DMS 273 treated with DMSO at 0.1 percent for 48 hours (cell line): ENCODE measurements at regions not wholly inside any gene's neighbourhood (a gene's known extent, or its start where the extent isn't known, plus 50 kb on each side); places are given as distances from the start of the nearest gene placed in this dataset.

Experiments
- DNase-seq: peaks from one replicate; lab custom pipeline; 2025; lab: John Stamatoyannopoulos, UW

DNA sequence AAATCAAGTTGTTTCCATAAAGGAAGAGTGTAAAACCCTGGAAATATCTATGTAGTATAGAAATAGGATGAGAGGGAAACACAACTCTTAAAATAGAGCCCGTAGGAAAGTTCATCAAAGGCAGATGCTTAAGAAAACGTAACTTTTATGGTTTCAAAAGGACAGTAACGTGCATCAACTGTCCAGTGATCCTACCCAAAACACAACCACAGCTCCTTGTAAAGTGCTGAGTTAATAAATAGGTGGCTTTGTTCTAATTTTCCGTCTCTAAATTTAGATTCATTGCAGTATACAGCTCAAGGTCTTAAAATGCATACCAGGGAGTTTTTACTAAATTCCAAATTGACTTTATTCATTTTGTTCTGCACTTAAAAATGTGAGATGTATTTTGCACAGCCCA, 282.1 kb upstream of the ID2 start:
- DNase-seq, result no peak

DNA sequence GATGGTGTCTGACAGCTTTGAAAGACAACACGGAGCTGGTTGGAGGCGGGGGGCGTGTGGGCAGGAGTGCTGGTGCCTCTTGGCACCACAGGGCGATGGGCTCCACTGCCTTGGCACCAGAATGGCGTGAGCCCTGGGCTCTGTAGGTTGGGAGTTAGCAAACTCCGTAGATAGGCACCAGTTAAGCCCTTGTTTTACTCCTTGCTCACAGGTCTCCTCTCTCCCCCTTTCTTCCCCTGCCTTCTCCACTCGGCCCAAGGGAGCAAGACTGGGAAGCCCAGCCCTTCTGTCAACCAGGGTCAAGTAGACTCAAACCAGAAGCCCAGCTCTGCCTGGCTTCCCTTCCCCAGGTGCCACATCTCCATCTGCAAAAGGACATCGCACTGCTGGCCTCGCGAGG, 281.7 kb upstream of the ID2 start:
- no peak for DNase-seq

- no peak for DNase-seq
These were observed 279.6 kb upstream of the ID2 start for GRCh38 chr2:8402222-8402621.

- DNase-seq, result no peak
These were observed 278.0 kb upstream of the ID2 start for GRCh38 chr2:8403876-8404275.

DNA sequence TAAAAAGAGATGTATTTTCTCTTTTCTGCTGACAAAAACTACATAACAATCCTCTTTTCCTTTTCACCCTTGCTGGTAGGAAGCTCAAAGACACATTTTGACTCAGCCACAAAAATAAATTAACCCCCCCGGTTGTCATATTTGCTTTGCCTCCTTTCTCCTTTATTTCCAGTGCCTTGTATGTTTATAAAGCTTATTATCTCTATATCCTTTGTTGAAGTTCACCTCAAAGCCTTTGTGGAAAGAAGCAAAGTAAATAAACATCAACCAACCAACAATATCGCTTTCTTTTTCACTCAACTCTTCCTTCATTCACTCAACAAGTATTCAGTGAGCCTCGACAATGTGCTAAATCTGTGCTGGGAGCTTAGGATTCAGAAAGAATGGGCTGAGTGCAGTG, 276.5 kb upstream of the ID2 start:
- DNase-seq, result no peak

GRCh38 chr2:8406271-8406670, 275.6 kb upstream of the ID2 start:
- DNase-seq, result no peak

GRCh38 chr2:8407332-8407731, 274.5 kb upstream of the ID2 start:
- DNase-seq, result no peak

DNA sequence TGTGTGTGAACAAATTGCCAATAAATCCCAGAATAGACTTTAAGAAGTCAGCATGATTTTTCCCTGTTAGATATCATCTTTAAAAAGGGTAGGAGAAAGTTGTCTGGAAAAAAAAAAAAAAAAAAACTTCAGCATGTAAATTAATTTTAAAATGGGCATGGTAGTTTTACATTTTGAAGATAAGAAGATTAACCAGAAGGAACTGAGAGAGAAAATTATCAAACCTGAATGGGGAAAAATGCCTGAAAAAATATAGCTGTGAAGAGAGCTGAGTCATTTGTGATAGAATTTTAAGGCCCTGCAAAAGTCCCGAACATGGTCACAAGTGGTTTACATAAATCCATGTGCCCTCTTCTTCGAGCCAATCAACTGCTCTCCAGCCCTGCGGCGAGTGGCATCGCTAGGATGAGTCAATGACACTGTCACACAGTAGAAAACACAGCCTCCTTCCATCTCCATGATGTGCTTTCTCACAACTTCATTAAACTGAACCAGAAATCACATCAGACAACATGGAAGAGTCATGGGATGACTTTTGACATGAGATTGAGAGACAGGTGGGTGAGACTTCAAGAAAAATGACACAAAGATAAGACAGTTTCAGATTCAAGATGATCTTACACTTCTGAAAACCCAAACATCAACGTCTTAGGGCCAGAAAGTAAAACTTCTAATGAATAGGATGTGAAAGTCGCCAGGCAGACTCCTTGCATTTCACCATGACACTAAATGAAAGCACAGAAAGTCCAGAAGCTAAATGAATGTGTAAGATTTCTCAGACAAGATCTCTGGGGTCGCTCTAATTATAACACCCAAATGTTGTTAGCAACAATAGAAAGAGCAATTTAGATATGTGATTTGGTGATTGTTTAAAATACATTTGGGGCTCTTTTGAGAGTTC, 273.0 kb upstream of the ID2 start:
- DNase-seq, result no peak

DNA sequence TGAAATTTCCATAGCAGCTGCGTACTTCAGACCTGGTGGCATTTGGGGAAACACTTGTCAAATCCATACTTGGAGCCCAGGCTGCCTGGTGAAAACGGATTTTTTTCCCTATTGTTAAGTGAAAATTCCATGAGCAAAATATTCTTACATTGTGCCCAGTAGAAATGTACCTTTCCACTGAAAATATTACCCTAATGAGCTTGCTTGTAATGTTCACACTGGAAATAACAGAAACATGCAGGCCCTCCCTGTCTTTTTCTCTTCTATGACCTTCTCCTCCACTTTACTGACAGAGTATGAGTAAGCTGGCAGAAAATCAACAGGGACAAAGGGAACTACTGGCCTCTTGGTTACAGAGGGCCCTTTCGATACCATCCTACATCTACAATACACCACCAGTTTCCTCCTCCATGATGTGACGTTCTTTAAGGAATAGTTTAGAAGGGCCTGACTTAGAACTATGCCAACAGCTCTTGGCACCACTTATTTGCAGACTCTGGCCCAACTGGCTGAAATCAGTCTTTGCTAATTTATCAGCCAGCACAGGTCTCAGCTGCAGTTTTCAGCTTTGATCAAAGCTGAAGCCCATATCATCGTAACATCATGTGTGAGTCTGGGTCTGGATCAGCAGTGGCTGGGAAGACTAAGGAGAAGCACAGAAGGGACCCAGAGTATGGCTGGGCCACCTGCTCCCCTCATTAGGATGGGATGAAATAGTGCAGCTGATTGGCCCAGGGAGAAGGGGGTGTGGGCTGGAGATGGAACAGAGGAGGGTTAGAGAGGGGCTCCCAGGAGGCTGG, 272.2 kb upstream of the ID2 start:
- no peak for DNase-seq

- no peak for DNase-seq
These were observed 269.8 kb upstream of the ID2 start for GRCh38 chr2:8412082-8412481.

DNA sequence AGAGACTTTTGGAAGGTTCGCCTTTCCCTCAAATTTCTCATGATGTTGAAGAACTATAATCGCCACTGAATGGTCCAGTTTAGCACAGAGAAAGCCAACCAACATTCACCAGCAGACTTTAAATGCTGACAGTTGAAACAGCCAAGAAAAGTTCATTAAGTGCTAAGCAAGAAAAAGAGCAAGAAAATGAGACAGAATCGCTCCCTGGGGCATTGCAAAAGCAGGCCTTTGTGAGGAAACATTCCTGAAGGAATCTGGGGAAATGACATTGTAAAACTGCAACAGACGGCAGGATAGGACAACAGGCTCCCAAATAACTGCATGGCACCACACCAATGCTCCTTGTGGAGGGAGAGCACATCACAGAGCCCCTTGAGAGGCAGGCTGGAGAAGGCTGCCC, 269.3 kb upstream of the ID2 start:
- DNase-seq, result no peak

- DNase-seq, result no peak
These were observed 268.2 kb upstream of the ID2 start for GRCh38 chr2:8413589-8414135.

DNA sequence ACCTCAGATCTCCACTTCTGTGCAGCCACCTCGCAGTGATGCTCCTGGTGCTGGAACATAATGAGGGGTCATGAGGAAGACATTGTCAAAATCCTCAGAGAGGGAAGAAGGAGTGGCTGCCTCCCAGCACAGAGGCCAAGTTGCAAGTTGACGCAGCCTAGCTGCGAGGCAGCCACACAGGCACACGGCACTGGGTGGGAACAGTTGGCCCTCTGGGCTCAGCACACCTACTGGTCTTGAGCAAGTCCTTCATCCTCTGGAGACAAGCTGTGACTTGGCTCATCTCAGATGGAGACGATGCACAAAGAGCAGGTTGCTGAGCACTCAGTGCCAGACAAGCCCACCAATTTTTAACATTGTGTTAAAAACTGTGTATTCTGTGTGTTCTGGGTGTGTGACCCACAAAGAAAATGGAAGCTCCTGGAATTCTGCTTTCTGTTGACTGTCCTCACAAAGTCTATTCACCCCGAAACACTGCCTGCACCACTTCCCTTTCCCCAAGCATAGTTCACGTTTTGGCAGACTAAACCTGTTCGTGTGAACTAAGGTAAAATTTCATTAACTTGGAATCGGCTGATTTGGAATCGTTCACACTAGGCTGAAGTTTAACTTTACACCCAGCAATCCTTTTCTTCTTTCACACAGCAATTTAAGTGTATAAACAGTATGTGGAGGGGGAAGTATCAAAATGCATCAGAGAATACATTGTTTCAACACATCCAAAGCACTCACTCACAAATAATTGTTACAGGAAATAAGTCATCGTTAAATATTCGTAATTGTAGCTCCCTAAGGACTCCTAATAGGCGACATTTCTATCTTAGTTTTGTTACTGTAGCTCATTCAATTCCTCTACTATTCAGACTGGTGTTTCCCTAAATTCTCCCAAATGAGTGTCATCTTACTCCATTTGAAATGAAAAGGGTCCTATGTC, 266.6 kb upstream of the ID2 start:
- no peak for DNase-seq

DNA sequence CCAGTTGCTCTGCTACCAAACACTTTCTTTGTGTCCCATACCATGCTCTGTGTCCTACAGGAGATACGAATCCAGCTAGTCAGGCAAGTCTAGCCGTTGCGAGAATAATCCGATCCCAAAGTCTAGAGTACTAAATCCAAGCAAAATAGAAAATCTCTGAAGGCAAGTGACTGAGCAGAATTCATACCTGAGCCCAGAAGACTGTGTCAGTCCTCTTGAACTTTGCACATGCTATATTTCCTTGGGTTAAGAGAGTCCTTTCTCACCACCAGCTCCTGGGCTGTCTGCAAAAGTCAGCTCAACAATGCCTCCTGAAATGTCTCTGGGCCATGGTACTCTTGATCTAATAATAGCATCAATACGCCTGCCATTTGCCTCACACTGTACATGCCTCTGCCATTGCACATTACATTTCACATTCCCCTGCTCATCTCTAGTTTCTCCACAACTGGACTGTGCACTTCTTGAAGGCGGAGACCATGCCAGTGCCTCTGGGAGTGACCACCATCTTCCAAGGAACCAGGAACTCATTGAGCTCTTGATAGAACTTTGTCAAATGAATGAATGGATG, 265.8 kb upstream of the ID2 start:
- DNase-seq, result no peak

- no peak for DNase-seq
These were observed 264.7 kb upstream of the ID2 start for GRCh38 chr2:8416849-8417832.

DNA sequence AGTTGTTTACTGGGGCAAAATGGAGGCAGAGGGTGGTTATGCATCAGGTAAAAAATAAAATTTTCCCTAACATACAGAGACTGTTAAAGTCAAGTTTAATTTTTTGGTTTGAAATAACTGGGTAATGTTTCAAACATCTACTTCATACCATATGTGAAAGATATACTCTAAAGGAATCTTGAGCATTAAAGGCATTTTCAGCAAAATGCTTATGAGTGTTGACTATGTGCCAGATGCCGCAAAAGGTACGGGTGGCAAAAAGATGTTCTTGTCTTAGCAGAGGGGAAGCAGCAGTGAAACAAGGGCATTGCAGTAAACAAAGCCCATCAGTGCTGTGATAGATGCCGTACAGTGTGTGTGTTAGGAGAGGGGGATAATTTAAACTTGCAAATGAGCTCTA, 263.1 kb upstream of the ID2 start:
- no peak for DNase-seq

DNA sequence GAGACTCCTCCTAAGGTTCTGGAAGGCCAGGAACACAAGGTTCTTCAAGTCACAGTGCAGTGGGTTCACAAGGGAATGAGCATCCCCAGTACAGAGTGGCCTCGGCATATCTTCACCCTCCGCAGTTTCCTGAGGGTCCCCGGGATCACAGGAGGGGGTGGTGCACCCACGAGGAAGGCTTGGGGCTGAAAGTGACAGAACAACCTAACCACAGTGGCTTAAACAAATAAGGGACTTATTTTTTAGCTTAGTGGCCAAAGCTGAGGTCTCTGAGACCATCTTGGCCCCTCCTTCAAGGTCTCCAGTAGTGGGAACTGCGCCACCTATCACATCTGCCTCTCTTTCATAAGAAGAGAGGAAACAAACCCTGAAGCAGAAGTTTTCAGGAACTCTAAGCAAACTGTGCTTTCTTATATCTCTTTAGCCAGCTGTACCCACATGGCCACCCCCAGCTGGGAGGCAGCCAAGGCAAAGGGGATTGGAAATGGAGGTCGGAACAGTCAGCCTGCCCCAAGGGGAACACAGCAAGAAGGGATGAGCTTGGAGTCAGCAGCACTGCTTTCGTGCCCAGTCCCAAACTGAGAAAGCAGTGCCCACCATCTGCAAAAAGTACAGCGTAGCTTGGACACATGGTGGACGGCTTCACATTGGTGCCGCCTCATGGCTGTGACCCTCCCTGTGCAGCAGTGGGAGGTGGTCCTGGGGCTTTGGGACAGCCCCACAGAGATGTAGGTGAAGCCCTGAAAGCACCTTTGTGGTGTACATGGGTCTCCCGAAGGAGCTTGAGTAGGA, 260.0 kb upstream of the ID2 start:
- no peak for DNase-seq

- no peak for DNase-seq
These were observed 259.4 kb upstream of the ID2 start for GRCh38 chr2:8422450-8422800.
